HG03159 (cell line): ENCODE measurements at regions not wholly inside any gene's neighbourhood (a gene's known extent, or its start where the extent isn't known, plus 50 kb on each side); places are given as distances from the start of the nearest gene placed in this dataset.

Experiments
- ATAC-seq: cut with Tn5 transposase; IDR thresholded peaks from one replicate; pipeline ENCODE4 v1.9.1; 2021; ENCODE audit warnings: mild to moderate bottlenecking, moderate library complexity; ENCODE audit not compliant: unreplicated experiment

DNA sequence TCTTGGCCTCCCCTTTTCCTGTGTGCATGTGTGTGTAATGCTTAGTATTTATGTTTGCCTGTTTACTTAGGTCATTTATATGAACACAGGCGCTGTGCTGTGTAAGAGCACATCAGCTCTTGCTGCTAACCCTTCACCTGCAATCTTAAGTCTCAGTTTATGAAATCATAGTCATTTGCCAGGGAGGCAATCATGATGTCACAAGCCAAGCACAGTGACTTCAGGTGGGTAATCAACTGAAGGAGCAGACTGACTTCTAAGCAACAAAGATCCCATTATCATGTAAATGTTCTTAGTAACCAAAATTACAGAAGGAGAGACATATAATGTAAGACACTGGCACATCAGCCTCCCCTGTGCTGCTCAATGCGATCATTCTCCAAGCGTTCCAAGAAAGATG, 386.3 kb upstream of the MEIS1 start:
- ATAC-seq: no peak

GRCh38 chr2:66041902-66042657, 392.8 kb upstream of the MEIS1 start:
- no peak for ATAC-seq

DNA sequence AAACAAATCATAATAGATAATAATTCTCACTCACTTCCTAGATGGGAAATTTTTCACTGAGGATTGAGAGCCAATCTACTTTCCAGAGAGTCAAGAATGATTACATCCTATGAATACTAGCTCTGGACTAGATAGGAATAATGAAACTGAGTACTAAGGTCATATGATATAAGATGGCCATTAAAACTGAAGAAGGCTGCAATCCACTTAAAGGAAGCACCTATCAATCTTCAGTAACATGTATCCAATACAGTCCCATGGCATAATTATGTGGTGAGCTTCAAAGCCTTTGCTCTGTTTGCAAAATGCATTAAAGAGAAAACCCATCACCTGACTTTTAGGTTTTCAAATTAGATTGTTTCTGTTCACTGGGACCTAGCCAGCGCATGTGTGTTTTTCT, 398.0 kb upstream of the MEIS1 start:
- ATAC-seq: no peak

DNA sequence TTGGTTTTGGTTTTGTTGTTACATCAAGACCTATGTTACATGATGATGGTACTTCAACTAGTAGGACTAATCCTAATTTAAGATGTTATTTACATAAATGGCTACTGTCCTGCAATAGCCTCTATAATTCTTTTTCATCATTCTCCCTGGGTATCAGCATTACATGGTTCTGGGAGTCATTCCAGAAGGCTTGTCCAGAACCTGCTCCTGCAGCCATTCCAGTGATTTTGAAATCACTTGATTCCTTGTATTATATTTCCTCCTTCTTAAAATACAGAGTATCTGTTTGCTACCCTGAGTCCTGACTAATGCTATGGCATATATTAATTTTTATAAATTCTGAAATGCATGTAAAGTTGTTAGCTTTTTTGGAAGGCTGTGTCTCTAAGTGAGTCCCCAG, 400.5 kb upstream of the MEIS1 start:
- no peak for ATAC-seq

- no peak for ATAC-seq
These were observed 402.6 kb upstream of the MEIS1 start for GRCh38 chr2:66032226-66032775.

- ATAC-seq: no peak
These were observed 403.7 kb upstream of the MEIS1 start for GRCh38 chr2:66031236-66031635.

GRCh38 chr2:66030553-66030952, 404.4 kb upstream of the MEIS1 start:
- ATAC-seq: no peak

DNA sequence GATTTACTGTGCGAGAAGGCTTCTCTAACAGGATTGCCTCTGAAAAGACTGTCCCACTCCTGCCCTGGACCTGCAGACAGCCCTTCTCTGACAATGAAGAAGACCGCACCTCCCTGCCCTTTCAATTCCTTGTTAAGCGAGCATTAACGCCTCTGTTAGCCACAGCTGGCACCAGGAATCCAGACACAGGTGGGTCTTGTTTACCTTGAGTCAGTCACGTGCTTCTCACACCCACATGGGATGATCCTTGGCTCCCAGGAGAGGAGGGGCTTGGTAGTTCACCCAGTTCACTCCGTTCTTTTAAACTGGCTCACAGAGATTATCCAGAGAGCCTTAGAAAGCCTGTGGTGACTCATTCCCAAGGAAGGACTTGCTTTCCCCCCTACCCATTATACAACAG, 410.5 kb upstream of the MEIS1 start:
- ATAC-seq: no peak

- no peak for ATAC-seq
These were observed 413.6 kb upstream of the MEIS1 start for GRCh38 chr2:66021296-66021695.

DNA sequence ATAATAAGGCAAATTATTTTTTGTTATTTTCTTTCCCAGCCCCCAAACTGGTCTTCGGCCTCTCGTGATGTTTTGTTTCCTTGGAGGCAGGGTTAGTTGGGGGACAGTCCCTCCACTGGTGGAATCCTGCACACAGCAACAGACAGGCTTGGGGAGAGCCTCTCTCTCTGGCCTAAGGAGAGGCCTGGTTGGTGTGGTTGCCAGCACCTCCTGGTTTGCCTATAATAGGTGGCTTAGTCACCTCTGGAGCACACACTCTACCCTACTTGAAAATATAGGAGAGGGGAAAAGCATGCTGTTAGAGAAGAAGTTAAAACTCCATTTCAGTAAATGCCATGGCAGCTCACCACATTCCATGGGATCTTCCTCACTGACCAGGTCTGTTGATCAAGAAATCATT, 417.2 kb upstream of the MEIS1 start:
- no peak for ATAC-seq

DNA sequence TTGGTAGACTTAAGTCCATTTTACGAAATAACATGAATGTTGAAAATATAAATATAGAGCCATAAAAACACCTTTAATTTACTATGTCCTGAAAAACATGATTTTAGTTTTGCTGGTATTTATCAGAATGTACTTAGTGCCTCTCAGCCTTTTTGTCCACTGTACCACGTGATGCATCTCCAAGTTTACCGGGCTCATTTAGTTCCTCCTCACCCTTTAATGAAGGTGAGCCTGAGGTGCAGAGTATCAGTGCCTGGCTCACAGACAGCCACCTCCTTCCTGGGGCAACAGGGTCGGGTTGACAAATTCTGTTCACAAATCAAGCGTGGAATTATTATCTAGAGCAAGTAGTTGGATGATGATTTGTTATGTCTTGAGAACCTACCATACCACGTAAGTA, 420.5 kb upstream of the MEIS1 start:
- ATAC-seq: no peak

DNA sequence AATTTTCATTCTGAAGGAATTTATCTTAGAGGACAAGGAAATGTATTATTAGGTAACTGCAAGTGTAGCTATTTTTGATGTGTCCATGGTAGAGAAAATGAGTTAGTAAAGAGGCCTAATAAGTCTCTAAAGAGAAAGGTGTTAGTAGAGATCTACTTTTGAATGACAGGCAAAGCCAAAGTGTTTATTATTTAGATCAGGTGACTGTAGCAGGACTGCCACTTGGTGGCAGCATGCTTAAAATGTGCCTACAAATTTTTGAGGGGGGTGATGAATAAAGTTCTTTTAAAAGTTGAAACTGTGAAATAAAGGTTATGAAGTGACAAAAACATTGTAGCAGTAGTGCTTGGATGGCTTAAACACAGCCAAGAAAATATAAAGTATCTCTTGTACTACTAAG, 421.5 kb upstream of the MEIS1 start:
- ATAC-seq: no peak

GRCh38 chr2:66003931-66004330, 431.0 kb upstream of the MEIS1 start:
- no peak for ATAC-seq

GRCh38 chr2:66001538-66001937, 433.4 kb upstream of the MEIS1 start:
- no peak for ATAC-seq

GRCh38 chr2:66000901-66001300, 434.0 kb upstream of the MEIS1 start:
- ATAC-seq: no peak

GRCh38 chr2:65999796-66000195, 435.1 kb upstream of the MEIS1 start:
- no peak for ATAC-seq

GRCh38 chr2:65999103-65999502, 435.8 kb upstream of the MEIS1 start:
- ATAC-seq: no peak

DNA sequence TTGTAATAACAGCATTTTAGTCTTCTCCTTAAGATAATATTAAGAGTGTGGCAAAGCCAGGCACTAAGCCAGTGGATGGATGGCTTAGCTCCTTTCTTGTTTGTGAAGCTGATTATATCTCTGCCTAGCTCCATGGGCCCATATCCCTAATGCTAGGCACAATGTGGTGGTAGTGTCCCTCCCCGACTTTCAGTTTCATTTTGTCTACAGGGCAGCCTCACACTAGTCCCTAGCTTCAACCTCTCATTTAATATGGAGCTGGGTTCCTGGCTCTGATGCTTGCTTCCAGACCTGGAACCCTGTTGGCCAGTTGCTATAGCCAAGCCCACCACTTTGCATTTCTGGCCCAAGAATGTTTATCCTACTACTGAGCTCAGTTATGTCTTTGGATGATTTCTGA, 437.0 kb upstream of the MEIS1 start:
- ATAC-seq: no peak

DNA sequence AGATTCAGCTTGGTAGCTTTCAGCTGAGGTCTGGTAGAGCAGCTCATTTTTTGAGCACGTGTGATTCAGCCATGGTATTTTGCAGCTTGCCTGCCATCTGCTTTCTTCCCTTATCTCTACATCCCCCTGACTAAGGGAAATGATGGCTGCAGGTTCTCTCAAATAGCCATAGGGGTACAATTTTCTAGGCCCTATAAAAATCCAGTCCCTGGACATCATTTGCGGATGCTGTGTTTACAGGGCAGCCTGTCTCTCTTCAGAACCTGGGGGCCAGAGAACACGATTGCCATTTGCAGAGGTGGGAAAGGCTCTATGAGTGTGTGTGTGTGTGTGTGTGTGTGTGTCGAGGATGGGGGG, 442.7 kb upstream of the MEIS1 start:
- no peak for ATAC-seq

- no peak for ATAC-seq
These were observed 443.3 kb upstream of the MEIS1 start for GRCh38 chr2:65991381-65992197.

- ATAC-seq: no peak
These were observed 448.9 kb upstream of the MEIS1 start for GRCh38 chr2:65985986-65986385.

DNA sequence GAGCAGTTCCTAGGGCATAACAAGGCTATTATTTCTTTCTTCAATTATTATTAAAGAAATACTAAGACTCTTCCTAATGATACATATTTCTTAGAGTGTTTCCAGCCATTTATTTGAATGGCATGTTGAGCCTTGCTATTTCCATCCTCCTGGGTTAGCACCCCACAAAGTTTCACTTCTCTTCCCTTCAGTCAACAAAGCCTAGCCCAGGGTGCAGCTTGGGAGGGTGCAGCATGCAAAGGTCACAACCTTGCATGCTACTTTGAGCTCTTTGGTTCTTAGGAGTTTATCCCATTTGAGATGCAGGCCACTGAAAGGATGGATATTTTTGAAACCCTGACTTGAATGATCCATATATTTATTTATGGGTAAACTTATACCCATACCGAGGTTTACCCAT, 454.4 kb upstream of the MEIS1 start:
- no peak for ATAC-seq
